GM23338 (cell line): ENCODE measurements at regions not wholly inside any gene's neighbourhood (a gene's known extent, or its start where the extent isn't known, plus 50 kb on each side); places are given as distances from the start of the nearest gene placed in this dataset.
"Not testable (repeated sequence)": the region's sequence is repeated elsewhere in the genome, so short reads cannot be mapped to it uniquely, and the experiment has no call there.

Experiments used
- ATAC-seq: fragments of 200-7000 bp; cut with Tn5 transposase; 3 replicates; pipeline ENCODE4 v1.9.1; 2020
- DNase-seq: peaks from one replicate; pipeline ENCODE4 v3.0.0-alpha.2; 2015; ENCODE audit warnings: low spot score
- H2AFZ ChIP-seq: fragments of 200-600 bp; sonication (generic); 2 replicates; pipeline ENCODE4 v1.8.0; 2016; ENCODE audit warnings: antibody characterized with exemption, mild to moderate bottlenecking, moderate library complexity
- H3F3A ChIP-seq: fragments of 200-600 bp; sonication (generic); replicated peaks from 2 replicates; pipeline ENCODE4 v1.8.0; 2017; ENCODE audit warnings: antibody characterized with exemption, mixed run types, low read depth
- H3K27ac ChIP-seq: fragments of 200-600 bp; sonication (generic); 2 replicates; pipeline ENCODE4 v1.6.1; 2016; ENCODE audit warnings: low read depth
- H3K27me3 ChIP-seq: fragments of 200-600 bp; sonication (generic); 2 replicates; pipeline ENCODE4 v1.8.0; 2016; ENCODE audit warnings: mild to moderate bottlenecking, mixed run types, moderate library complexity; ENCODE audit not compliant: insufficient read depth
- H3K36me3 ChIP-seq: fragments of 200-600 bp; sonication (generic); 2 replicates; pipeline ENCODE4 v1.8.0; 2016; ENCODE audit warnings: mild to moderate bottlenecking; ENCODE audit not compliant: insufficient read depth
- H3K4me1 ChIP-seq: fragments of 200-600 bp; sonication (generic); 2 replicates; pipeline ENCODE4 v1.8.0; 2016; ENCODE audit warnings: mild to moderate bottlenecking, moderate library complexity; ENCODE audit not compliant: insufficient read depth
- H3K4me2 ChIP-seq: fragments of 200-600 bp; sonication (generic); 2 replicates; pipeline ENCODE4 v1.7.1; 2017; ENCODE audit warnings: mixed run types
- H3K4me3 ChIP-seq: fragments of 200-600 bp; sonication (generic); 2 replicates; pipeline ENCODE4 v1.6.1; 2016; ENCODE audit warnings: mixed run types
- H3K79me2 ChIP-seq: fragments of 200-600 bp; sonication (generic); replicated peaks from 2 replicates; pipeline ENCODE4 v1.8.0; 2017; ENCODE audit warnings: mild to moderate bottlenecking; ENCODE audit not compliant: insufficient read depth
- H3K9me2 ChIP-seq: fragments of 200-600 bp; sonication (generic); 2 replicates; pipeline ENCODE4 v1.8.0; 2017; ENCODE audit not compliant: insufficient read depth
- H4K20me1 ChIP-seq: fragments of 200-600 bp; sonication (generic); replicated peaks from 2 replicates; pipeline ENCODE4 v1.8.0; 2017; ENCODE audit warnings: mild to moderate bottlenecking; ENCODE audit not compliant: insufficient read depth
- H3K27ac Mint-ChIP-seq: 2 replicates; pipeline ENCODE4 v1.8.0; 2020; ENCODE audit warnings: inconsistent platforms, mild to moderate bottlenecking, moderate library complexity, mixed read lengths
- H3K27me3 Mint-ChIP-seq: 3 replicates; pipeline ENCODE4 v1.8.0; 2022; ENCODE audit warnings: low read depth, mild to moderate bottlenecking, moderate library complexity, mixed read lengths, inconsistent platforms; ENCODE audit not compliant: insufficient read depth, poor library complexity
- H3K36me3 Mint-ChIP-seq: 3 replicates; pipeline ENCODE4 v1.8.0; 2021; ENCODE audit warnings: low read depth, mild to moderate bottlenecking, inconsistent platforms, moderate library complexity, mixed read lengths
- H3K4me1 Mint-ChIP-seq: 3 replicates; pipeline ENCODE4 v1.8.0; 2020; ENCODE audit warnings: mild to moderate bottlenecking, inconsistent platforms, mixed read lengths
- H3K4me3 Mint-ChIP-seq: 3 replicates; pipeline ENCODE4 v1.8.0; 2021; ENCODE audit warnings: moderate library complexity, mild to moderate bottlenecking, inconsistent platforms, mixed read lengths
- H3K9me3 Mint-ChIP-seq: 3 replicates; pipeline ENCODE4 v1.8.0; 2020; ENCODE audit warnings: moderate library complexity, mild to moderate bottlenecking, inconsistent platforms, mixed read lengths

DNA sequence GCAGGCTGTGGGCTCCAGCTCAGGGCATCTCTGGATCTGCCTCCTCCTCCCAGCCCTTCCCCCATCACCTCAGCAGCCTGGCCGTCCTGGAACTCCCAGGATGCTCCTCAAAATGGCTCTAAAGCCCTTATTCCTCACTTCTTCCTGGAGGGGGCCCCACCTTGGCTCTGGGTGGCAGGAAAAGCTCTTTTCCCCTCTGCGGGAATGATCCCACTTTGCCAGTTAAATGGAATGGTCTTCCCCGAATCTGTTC, 79.1 kb upstream of the GOLGA6L4 start:
- Mint-ChIP-seq H3K4me1 (peaks cover 18% of the 10 kb centered on the region), H3K27me3 (peaks cover 17% of the 10 kb centered on the region)
- H3K9me2 ChIP-seq, H3K4me3 ChIP-seq, H3K27ac ChIP-seq, H3K4me1 ChIP-seq, H3K4me3 Mint-ChIP-seq, H3K36me3 Mint-ChIP-seq, DNase-seq, H3F3A ChIP-seq, H3K9me3 Mint-ChIP-seq, H3K27me3 ChIP-seq, H3K79me2 ChIP-seq, H3K27ac Mint-ChIP-seq, H4K20me1 ChIP-seq, H3K4me2 ChIP-seq, H3K36me3 ChIP-seq: not testable (repeated sequence)
- peak overlapping the region; percentile 47; the same call in 1 of the 2 replicates for H2AFZ ChIP-seq
- peak; percentile 48; the same call in 2 of the 3 replicates for ATAC-seq

- DNase-seq, H2AFZ ChIP-seq, H3K36me3 Mint-ChIP-seq, H3K4me3 Mint-ChIP-seq, H4K20me1 ChIP-seq, H3F3A ChIP-seq, H3K9me3 Mint-ChIP-seq, H3K4me3 ChIP-seq, H3K36me3 ChIP-seq, H3K9me2 ChIP-seq, H3K27ac ChIP-seq, H3K27ac Mint-ChIP-seq, ATAC-seq, H3K79me2 ChIP-seq, H3K4me2 ChIP-seq, H3K4me1 ChIP-seq, H3K27me3 ChIP-seq: not testable (repeated sequence)
- H3K27me3 Mint-ChIP-seq = peaks cover 17% of the 10 kb centered on the region
- H3K4me1 Mint-ChIP-seq = peaks cover 18% of the 10 kb centered on the region
Measured at GRCh38 chr15:84157056-84157632, 78.4 kb upstream of the GOLGA6L4 start.

- not testable (repeated sequence) for H3K79me2 ChIP-seq, H3K36me3 ChIP-seq, ATAC-seq, H3F3A ChIP-seq, H3K27ac Mint-ChIP-seq, H3K36me3 Mint-ChIP-seq, H3K27ac ChIP-seq, DNase-seq, H3K27me3 ChIP-seq, H3K9me3 Mint-ChIP-seq, H4K20me1 ChIP-seq, H3K9me2 ChIP-seq, H3K4me3 Mint-ChIP-seq, H3K4me1 ChIP-seq, H3K4me3 ChIP-seq, H2AFZ ChIP-seq, H3K4me2 ChIP-seq
- H3K27me3 Mint-ChIP-seq = peaks cover 17% of the 10 kb centered on the region
- H3K4me1 Mint-ChIP-seq = peaks cover 18% of the 10 kb centered on the region
Measured at GRCh38 chr15:84157857-84158256, 77.7 kb upstream of the GOLGA6L4 start.

- H3K9me2 ChIP-seq, H3K4me3 Mint-ChIP-seq, H3K4me2 ChIP-seq, H3K4me1 ChIP-seq, H3K79me2 ChIP-seq, H3K27ac ChIP-seq, H3K9me3 Mint-ChIP-seq, H3K27ac Mint-ChIP-seq, H3F3A ChIP-seq, H3K36me3 ChIP-seq, H2AFZ ChIP-seq, DNase-seq, H3K36me3 Mint-ChIP-seq, H3K27me3 ChIP-seq, H3K4me3 ChIP-seq, H4K20me1 ChIP-seq: not testable (repeated sequence)
- H3K27me3 Mint-ChIP-seq = peaks cover 10% of the 10 kb centered on the region
- peaks cover 18% of the 10 kb centered on the region for H3K4me1 Mint-ChIP-seq
- ATAC-seq = peak; percentile 11; the same call in 2 of the 3 replicates
Measured at GRCh38 chr15:84159346-84160269, 76.0 kb upstream of the GOLGA6L4 start.

DNA sequence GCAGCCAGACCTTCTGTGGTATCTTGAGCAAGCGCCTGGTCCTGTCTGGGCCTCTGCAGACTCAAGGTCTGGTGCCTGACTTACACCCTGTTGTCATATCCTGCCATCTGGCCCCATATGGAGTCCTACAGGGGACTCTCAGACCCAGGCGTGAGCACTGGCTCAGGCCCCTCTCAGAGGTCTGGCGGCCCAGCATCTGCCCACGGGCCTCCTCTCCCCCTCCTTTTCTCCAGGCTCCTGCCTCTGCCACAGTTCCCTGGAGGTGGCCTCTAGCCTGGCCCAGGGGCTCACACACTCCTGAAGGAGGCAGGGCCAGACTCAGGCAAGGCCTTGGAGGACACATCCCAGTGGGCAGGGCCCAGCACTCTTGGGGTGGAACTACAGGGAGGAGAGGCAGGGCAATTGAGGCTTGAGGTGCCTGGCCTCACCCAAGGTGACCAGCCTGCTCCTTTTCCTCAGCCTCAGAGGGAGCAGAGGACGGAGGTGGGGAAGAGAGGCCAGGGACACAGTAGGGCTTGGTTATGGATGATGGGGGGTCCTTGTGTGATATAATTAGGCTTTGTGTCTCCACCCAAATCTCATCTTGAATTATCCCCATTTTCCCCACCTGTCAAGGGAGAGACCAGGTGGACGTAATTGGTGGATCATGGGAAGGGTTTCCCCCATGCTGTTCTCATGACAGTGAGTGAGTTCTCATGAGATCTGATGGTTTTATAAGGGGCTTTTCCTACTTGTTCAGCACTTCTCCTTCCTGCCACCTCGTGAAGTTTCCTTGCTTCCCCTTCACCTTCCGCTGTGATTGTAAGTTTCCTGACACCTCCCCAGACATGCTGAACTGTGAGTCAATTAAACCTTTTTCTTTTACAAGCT, 70.9 kb upstream of the GOLGA6L4 start:
- H3K27ac ChIP-seq, H2AFZ ChIP-seq, H3K4me2 ChIP-seq, H3K9me3 Mint-ChIP-seq, H3K36me3 Mint-ChIP-seq, H4K20me1 ChIP-seq, H3F3A ChIP-seq, H3K4me1 ChIP-seq, H3K4me3 Mint-ChIP-seq, H3K79me2 ChIP-seq, H3K36me3 ChIP-seq, H3K4me3 ChIP-seq, H3K4me1 Mint-ChIP-seq, DNase-seq, H3K9me2 ChIP-seq, H3K27me3 ChIP-seq, H3K27me3 Mint-ChIP-seq, H3K27ac Mint-ChIP-seq: not testable (repeated sequence)
- peak; percentile 91 for ATAC-seq

DNA sequence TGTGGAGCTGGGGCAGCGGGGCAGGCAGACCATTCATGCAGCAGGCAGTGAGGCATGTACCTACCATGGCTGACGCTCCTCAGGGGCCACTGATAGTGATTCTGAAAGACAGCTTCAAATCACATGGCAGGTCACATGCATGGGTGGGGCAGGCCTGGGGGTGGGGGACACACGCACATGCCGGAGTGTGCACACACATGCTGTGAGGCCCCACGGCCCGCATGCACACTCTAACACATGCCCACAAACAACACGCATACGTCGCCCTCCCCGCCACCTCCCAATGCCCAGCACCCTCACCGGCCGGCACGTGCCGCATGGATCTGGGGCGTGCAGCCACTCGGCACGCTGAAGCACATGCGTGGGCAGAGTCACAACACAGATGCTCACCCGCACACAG, 65.5 kb upstream of the GOLGA6L4 start:
- H3F3A ChIP-seq, DNase-seq, H3K4me1 ChIP-seq, H2AFZ ChIP-seq, H3K9me3 Mint-ChIP-seq, H3K4me3 ChIP-seq, H4K20me1 ChIP-seq, ATAC-seq, H3K79me2 ChIP-seq, H3K36me3 ChIP-seq, H3K4me3 Mint-ChIP-seq, H3K27me3 Mint-ChIP-seq, H3K36me3 Mint-ChIP-seq, H3K9me2 ChIP-seq, H3K4me1 Mint-ChIP-seq, H3K27ac Mint-ChIP-seq, H3K27ac ChIP-seq, H3K4me2 ChIP-seq, H3K27me3 ChIP-seq: not testable (repeated sequence)
